ENCODE measurements at regions not wholly inside any gene's neighbourhood (a gene's known extent, or its start where the extent isn't known, plus 50 kb on each side); places are given as distances from the start of the nearest gene placed in this dataset.
"Not testable (repeated sequence)": the region's sequence is repeated elsewhere in the genome, so short reads cannot be mapped to it uniquely, and the experiment has no call there.

DNA sequence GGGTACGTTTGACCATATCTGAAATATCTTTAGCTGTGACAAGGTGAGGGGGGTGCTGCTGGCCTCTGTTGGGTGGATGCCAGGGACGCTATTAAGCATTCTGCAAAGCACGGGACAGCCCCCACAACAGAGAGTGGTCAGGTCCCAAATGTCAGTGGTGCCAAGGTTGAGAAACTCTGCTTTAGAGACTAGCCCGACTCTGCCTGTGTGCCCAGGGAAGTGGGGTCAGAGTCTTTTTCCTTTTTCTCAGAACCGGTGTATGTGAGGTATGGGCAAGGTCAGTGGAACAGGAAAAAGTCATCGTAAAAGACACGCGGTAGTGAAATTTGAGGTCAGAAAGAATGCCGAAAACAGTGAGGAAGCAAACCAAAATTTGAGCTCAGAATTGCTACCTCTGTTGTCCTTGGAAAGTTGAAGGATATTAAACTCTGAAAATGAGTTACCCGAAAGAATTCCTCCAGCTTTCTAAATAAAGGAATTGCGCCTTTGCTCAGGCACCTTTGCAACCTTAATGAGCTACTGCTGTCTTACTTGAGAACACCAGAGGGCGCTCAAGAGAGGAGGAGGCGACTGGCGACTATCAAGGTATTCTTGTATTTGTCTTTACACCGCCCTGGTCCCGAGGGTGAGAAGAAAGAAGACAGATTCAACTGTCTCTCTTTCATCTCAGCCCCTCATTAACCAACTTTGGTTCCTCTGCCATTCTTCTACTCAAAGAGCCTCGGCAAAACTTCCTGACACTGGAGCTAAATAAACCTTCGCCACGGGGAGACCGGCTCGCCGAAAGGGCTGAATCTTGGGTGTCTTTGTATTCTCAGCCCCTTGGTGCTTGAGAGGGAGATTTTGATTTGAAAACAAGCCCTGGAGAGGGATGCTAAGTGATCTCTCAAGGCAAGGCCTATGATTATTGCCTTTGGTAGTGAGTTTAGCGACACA is 85.4 kb upstream of the OLIG2 start:
- DNase-seq = peak; percentile 39

DNA sequence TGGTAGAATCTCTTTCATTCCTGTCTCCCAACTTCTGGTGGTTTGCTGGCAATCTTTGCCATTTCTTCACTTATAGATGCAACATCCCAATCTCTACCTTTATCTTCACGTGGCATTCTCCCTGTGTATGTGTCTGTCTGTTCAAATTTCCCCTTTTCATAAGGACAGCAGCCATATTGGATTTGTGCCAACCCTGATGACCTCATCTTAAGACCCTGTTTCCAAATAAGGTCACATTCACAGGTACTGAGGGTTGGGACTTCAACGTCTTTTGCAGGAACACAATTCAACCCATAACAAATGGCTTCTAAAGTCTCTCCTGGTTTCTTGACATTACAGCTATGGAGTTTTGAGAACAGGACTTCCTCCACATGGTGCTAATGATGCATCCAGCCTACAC is 84.5 kb upstream of the OLIG2 start:
- no peak for DNase-seq

GRCh38 chr21:32946654-32947053 is 79.1 kb upstream of the OLIG2 start:
- peak; percentile 21 for DNase-seq

- DNase-seq = no peak
These were observed 78.0 kb upstream of the OLIG2 start for GRCh38 chr21:32947736-32948135.

DNA sequence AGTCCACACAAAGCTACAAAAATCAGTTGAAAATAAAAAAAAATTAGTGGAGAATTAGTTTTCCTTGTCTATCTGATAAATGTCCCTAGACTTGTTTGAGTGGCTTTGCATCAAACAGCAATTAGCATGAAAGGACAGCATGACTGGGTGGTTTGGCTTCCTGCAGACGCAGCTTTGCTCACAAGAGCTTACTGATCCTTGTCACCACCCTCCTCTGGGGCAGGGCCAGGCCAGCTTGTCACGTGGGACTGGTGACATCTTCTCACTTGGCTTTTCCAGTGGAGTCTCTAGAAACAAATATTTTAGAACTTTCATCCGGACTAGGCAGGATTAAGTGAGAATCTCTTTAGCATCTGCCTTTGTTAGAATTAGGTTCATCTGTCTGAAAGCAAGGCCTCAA is 76.0 kb upstream of the OLIG2 start:
- no peak for DNase-seq

GRCh38 chr21:32951041-32951440 is 74.7 kb upstream of the OLIG2 start:
- DNase-seq = no peak

DNA sequence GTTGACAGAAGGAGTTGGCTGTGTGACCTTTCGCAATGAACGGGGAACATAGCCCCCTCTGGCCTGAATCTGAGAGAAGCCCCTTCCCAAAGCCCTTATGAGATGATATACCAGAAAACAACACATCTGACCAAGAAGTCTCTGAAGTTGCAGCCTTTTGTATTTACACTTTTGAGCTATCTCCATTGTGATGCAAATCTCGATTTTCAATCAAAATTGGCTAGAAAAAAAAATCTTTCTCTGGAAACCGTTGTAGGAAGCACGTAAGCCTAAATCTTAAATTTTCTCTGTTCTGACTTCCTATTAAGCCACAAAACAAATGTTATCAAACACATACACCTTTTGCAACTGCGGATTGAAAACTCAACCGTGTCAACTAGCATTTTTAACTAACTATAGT is 71.4 kb upstream of the OLIG2 start:
- DNase-seq = no peak

DNA sequence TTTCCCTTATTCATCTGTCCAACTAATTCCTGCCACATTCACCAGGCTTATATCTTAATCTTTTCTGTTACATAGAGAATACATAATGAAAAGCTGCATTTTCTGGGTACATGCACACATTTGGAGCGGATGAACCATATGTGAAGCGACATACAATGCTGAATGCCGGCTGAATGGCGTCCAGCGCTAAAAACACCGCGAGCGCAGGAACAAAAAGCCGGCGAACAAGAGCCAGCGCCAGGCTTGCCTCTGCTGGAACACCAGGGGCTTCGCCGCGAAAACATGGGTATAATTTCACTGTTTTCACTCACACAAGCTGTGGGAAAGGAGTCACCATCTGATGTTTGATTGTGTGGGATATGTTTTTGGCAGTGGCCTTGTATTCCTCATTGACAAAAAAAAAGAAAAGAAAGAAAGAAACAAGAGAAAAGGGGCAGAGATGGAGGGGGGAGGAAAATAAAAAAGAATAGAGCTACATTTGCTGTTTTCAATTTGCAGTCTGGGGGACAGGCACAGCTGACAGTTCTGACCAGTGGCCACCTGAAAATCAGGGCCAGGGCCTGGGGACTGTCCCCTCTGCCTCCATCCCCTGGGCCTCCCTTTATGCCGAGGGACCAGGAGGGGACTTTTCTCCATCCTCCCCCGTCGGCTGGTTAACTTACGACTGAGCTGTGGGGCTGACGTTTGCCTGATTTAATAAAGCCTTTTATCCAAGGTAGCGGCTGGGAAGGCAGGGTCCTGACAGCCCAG is 70.2 kb upstream of the OLIG2 start:
- DNase-seq = no peak

GRCh38 chr21:32956061-32956656 is 69.6 kb upstream of the OLIG2 start:
- no peak for DNase-seq

- no peak for DNase-seq
These were observed 68.2 kb upstream of the OLIG2 start for GRCh38 chr21:32957545-32957944.

DNA sequence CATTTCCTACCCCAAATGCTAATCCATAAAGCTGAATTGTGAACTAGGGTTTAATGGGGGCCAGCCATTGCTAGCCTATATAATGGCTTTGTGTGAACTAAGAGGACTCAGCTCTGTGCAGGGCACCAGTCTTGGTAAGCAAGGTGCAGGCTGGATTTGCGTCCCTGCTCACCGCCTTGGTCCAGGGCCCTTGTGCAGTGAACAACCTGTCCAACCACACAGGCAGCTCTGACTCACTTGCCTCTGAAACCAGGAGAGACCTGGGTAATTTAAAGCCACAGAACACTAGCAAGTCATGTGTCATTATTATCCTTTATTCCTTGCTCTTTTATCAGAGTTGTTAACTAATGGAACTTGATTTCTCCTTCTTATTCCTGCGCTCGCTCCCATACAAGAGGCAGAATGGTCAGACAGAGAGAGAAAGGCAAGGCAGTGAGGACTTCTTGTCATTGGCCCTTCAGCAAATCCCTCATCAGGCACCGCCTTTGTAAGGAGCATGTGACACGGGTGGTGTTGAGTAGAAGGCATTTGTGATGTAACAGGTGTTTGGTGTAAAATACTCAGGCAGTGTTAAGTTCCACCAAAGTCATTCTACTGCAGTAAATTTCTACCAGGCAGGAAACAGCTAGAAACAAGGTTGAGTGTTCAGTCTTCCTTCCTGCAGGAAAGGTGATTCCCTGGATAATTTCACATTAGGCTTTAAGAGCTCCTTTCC is 67.3 kb upstream of the OLIG2 start:
- DNase-seq = no peak

- DNase-seq = no peak
These were observed 63.5 kb upstream of the OLIG2 start for GRCh38 chr21:32962268-32962667.

DNA sequence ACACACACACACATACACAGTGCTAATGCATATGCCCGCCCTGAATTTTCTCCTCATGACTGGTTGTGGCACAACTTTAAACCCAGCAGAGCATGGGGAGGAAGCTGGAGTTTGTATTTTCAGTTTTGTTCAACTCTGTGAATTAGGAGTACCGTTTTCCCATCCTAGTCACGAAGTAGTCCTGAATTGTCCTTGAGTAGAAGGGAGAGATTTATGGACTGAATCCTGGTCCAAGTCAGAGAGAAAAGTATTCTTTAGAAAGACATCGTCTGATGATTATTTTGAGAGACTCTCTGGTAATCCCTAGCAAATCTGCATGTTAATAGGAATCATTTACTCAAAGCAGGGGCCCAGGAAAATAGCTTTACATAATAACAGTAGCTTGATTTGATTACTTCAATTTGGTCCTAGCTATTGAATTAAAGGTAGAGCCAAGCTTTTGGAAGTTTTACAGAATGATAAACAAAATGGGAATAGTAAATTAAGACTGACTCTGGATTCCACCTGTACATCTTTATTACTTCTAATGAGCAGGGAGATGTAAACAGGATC is 60.5 kb upstream of the OLIG2 start:
- DNase-seq = no peak

GRCh38 chr21:32966120-32966519 is 59.6 kb upstream of the OLIG2 start:
- DNase-seq = no peak

GRCh38 chr21:32968103-32968502 is 57.6 kb upstream of the OLIG2 start:
- DNase-seq = not testable (repeated sequence)

GRCh38 chr21:32974653-32975052 is 51.1 kb upstream of the OLIG2 start:
- no peak for DNase-seq

DNA sequence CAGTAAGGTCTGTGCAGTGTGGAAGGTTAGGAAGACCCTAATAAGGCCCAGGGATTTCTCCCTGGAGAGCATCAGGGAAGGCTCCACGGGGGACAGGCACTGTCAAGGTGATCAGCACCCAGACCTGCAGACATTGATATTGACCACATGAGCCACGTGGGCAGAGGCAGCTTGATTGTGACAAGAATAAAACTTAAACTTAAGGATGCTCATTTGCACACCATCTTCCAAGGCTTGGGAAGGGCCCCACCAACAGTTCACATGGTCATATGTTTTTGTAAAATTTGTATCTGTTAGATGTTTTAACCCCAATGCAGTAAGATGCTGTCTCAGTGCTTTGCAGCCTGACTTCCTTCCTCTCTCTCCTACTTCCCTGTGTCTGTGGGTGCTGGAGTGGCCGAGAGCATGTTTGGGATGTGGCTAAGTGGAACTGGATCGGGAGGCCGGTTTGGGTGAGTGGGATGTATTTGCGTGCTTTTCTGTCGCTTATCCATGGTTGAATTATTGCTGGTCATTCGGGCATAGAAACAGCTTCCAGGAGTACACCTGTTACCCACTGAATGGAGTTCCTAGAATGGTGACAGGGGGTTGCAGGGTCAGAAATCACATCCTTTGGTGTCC is 49.8 kb upstream of the OLIG2 start:
- no peak for DNase-seq
